A673 (cell line): ENCODE measurements at regions not wholly inside any gene's neighbourhood (a gene's known extent, or its start where the extent isn't known, plus 50 kb on each side); places are given as distances from the start of the nearest gene placed in this dataset.

Source experiments
- EZH2 ChIP-seq: fragments of 200-600 bp; sonication (generic); IDR thresholded peaks from 2 replicates; pipeline ENCODE4 v1.6.1; 2017; ENCODE audit warnings: borderline replicate concordance, low read depth, mild to moderate bottlenecking, mixed read lengths, antibody characterized with exemption, low read length; ENCODE audit not compliant: poor library complexity, severe bottlenecking
- TF ChIP-seq, protein P1 (sequence below): fragments of 300-800, 200-600 bp; sonication (generic); conservative IDR thresholded peaks from 2 replicates; pipeline ENCODE4 v1.5.1; 2017; ENCODE audit warnings: low read depth, mild to moderate bottlenecking, antibody characterized with exemption, low read length, moderate library complexity, mixed read lengths

- TF ChIP-seq, protein P1, sequence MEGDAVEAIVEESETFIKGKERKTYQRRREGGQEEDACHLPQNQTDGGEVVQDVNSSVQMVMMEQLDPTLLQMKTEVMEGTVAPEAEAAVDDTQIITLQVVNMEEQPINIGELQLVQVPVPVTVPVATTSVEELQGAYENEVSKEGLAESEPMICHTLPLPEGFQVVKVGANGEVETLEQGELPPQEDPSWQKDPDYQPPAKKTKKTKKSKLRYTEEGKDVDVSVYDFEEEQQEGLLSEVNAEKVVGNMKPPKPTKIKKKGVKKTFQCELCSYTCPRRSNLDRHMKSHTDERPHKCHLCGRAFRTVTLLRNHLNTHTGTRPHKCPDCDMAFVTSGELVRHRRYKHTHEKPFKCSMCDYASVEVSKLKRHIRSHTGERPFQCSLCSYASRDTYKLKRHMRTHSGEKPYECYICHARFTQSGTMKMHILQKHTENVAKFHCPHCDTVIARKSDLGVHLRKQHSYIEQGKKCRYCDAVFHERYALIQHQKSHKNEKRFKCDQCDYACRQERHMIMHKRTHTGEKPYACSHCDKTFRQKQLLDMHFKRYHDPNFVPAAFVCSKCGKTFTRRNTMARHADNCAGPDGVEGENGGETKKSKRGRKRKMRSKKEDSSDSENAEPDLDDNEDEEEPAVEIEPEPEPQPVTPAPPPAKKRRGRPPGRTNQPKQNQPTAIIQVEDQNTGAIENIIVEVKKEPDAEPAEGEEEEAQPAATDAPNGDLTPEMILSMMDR: no peak
- no peak for TF ChIP-seq EZH2
These were observed 426.1 kb upstream of the FANCL start for GRCh38 chr2:58667137-58667774.
